Esophagus muscularis mucosa (tissue), 3 donors: ENCODE measurements at regions not wholly inside any gene's neighbourhood (a gene's known extent, or its start where the extent isn't known, plus 50 kb on each side); places are given as distances from the start of the nearest gene placed in this dataset.

Experiments used
- CTCF ChIP-seq, 3 experiments: fragments of 200-600 bp in 2 of 3; fragments of 450-650 bp in 1 of 3; sonication (generic) in 2 of 3; IDR thresholded peaks; one replicate each; pipeline ENCODE4 v1.5.1; 2017 to 2019; ENCODE audit warnings: antibody characterized with exemption in 3 of 3, mild to moderate bottlenecking in 2 of 3, moderate library complexity in 1 of 3
- EP300 ChIP-seq: sonication (generic); formaldehyde crosslinking; IDR thresholded peaks from one replicate; pipeline ENCODE4 v1.6.1; 2017; ENCODE audit warnings: antibody characterized with exemption

GRCh38 chr3:152607179-152607578 lies 227.8 kb upstream of the P2RY1 start:
- TF ChIP-seq CTCF (IDR thresholded peaks at IDR 0.05): no peak
- TF ChIP-seq EP300: no peak
